ENCODE measurements at regions not wholly inside any gene's neighbourhood (a gene's known extent, or its start where the extent isn't known, plus 50 kb on each side); places are given as distances from the start of the nearest gene placed in this dataset.
"Not testable (repeated sequence)": the region's sequence is repeated elsewhere in the genome, so short reads cannot be mapped to it uniquely, and the experiment has no call there.

DNA sequence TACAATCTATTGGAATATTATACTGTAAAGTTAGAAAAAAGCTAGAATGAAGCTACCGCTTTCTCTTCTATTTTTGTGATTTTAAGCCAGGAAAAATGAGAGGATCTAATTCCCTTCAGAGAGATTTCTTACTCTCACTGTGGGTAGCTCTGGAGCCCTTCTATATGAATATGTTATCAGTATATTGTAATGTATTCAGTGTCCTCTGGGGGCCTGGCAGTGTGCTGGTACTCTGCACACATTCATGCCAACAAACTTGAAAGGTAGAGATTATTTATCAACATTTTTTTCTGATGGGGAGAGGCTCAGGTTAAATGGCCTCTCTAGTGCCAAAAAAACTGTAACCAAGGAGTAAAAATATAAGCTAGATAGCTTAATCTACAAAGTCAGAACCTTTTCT is 292.8 kb downstream of the TTC6 start:
- Mint-ChIP-seq H3K4me3 (no peak overlapping the region), H3K9me3 (peaks cover 2% of the 10 kb centered on the region), H3K36me3 (no peaks in the 10 kb centered on the region), H3K27ac (no peak overlapping the region), H3K4me1 (no peaks in the 10 kb centered on the region), H3K27me3 (peaks cover 9% of the 10 kb centered on the region)
- DNase-seq (no peak), ATAC-seq (ENCODE audit: low read depth) (no peak)
- POLR2A ChIA-PET, result no interaction called here

DNA sequence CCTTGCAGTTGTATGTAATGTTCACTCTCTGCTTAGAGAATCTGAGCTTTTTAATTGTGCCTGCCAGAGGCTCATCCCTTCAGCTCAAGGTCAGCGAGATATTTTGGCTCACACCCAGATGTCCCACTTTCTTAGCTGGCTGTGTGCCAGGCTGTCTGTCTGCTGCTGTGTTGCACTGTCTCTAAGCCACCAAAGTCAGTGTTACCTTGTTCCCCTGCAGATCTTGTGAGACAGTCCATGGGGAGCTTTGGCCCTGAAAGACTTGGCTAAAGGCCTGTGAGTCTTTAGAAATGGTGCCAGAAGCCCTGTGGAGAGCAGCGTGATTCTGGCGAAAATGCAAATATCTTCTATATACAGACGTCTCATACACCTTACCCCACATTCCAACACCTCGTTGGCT is 293.7 kb downstream of the TTC6 start:
- H3K4me1 Mint-ChIP-seq, result no peaks in the 10 kb centered on the region
- DNase-seq, result no peak
- POLR2A ChIA-PET, result no interaction called here
- peaks cover 2% of the 10 kb centered on the region for H3K9me3 Mint-ChIP-seq
- no peak for ATAC-seq (ENCODE audit: low read depth)
- peaks cover 9% of the 10 kb centered on the region for H3K27me3 Mint-ChIP-seq
- no peak overlapping the region for H3K4me3 Mint-ChIP-seq
- H3K36me3 Mint-ChIP-seq, result no peaks in the 10 kb centered on the region
- H3K27ac Mint-ChIP-seq, result no peak overlapping the region

DNA sequence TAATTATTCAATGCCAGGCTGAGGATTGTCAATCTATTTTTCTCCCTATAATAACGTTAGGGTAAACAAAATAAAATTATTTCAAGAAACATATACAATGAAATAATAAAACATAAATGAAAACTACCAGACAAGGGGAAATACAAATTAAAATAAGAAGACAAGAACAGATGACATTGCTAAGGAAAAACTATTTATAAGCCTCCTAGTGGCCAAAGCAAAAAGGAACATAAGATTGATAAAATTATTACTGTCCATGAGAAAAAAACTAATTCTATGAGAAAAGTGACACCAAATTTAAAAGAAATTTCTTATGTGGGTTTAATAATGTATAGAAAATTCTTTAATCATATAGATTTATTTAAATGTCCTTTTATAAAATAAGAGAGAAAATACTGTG is 294.7 kb downstream of the TTC6 start:
- Mint-ChIP-seq H3K27me3 (peaks cover 9% of the 10 kb centered on the region), H3K9me3 (no peaks in the 10 kb centered on the region), H3K4me3 (no peak overlapping the region), H3K36me3 (no peaks in the 10 kb centered on the region), H3K4me1 (no peaks in the 10 kb centered on the region), H3K27ac (no peak overlapping the region)
- ATAC-seq (ENCODE audit: low read depth) (no peak), DNase-seq (no peak)
- POLR2A ChIA-PET, result no interaction called here

DNA sequence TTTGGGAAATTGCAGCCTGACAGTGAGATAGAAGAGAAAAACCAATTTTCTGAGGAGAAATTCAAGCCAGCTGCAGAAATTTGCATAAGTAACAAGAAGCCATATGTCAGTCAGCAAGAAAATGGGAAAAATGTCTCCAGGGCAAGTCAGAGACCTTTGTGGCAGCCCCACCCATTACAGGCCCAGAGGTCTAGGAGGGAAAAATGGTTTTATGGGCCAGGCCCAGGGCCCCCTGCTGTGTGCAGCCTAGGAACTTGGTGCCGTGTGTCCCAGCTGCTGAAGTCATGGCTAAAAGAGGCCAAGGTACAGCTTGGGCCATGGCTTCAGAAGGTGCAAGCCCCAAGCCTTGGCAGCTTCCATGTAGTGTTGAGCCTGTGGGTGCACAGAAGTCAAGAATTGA is 296.1 kb downstream of the TTC6 start:
- H3K4me1 Mint-ChIP-seq; H3K4me3 Mint-ChIP-seq; H3K27ac Mint-ChIP-seq; H3K36me3 Mint-ChIP-seq; POLR2A ChIA-PET; ATAC-seq (ENCODE audit: low read depth); H3K9me3 Mint-ChIP-seq; DNase-seq: not testable (repeated sequence)
- H3K27me3 Mint-ChIP-seq, result peaks cover 16% of the 10 kb centered on the region

DNA sequence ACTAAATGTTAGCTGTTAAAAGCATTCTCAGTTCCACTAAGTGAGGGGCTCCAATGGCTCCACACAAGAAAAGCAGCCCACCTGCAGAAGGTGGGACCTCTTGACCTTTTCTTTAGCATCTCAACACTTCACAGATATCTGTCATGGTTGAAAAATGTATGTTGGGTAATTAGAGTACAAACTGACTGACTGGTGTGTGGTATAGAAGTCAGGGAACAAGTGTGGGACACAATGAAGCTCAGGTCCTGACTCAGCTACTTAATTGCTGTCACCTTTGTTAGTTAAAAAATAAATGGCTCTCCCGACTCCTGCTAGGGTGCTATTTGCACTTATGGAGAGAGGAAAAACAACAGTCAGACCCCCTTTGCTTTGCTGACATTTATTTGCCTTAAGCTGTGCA is 299.0 kb downstream of the TTC6 start:
- no peak overlapping the region for H3K27ac Mint-ChIP-seq
- no peak for DNase-seq
- ATAC-seq (ENCODE audit: low read depth), result no peak
- H3K36me3 Mint-ChIP-seq, result no peaks in the 10 kb centered on the region
- H3K4me1 Mint-ChIP-seq, result no peaks in the 10 kb centered on the region
- POLR2A ChIA-PET, result no interaction called here
- peaks cover 9% of the 10 kb centered on the region for H3K27me3 Mint-ChIP-seq
- H3K4me3 Mint-ChIP-seq, result no peak overlapping the region
- H3K9me3 Mint-ChIP-seq, result no peaks in the 10 kb centered on the region

DNA sequence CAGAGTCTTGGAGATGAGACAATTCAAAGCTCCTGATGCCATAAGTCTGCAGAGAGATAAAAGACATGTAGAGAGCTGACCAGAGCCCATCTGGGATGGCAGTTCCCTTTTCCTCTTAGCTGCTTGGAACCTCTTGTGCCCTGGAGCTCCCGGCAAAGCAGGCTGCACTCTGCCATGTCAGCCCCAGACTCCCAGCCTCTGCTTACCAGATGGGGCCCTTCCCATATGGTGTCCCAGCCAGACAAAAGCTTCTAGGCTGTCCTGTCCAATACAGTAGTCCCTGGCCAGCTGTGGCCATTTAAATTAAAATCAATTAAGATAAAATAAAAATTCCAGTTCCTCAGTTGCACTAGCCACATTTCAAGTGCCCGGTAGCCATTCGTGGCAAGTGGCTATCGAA is 303.9 kb downstream of the TTC6 start:
- Mint-ChIP-seq H3K9me3 (no peaks in the 10 kb centered on the region), H3K4me3 (no peak overlapping the region), H3K36me3 (no peaks in the 10 kb centered on the region), H3K27me3 (peaks cover 17% of the 10 kb centered on the region), H3K27ac (no peak overlapping the region), H3K4me1 (peaks cover 2% of the 10 kb centered on the region)
- POLR2A ChIA-PET, result no interaction called here
- DNase-seq (no peak), ATAC-seq (ENCODE audit: low read depth) (no peak)

DNA sequence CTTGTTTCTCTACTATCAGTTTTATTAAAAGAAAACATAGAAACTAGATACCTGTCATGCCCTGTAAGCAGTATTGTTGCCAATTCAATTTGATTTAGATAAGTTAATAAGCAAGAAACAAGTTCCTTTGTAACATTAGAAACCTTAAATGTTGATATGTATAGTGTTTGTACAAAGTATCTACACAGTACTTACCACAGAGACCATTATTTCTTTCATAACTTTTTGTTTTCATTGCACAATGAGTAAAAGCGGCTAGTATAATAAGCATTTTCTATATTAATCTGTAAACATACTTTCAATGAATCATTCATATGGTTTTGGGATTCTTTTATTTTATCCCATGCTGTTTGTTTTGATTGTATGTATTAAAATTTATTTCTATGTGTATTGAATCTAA is 305.1 kb downstream of the TTC6 start:
- Mint-ChIP-seq H3K36me3 (no peaks in the 10 kb centered on the region), H3K4me3 (no peak overlapping the region), H3K9me3 (no peaks in the 10 kb centered on the region), H3K4me1 (peaks cover 2% of the 10 kb centered on the region), H3K27me3 (peaks cover 17% of the 10 kb centered on the region), H3K27ac (no peak overlapping the region)
- no peak for ATAC-seq (ENCODE audit: low read depth)
- no peak for DNase-seq
- POLR2A ChIA-PET, result no interaction called here

DNA sequence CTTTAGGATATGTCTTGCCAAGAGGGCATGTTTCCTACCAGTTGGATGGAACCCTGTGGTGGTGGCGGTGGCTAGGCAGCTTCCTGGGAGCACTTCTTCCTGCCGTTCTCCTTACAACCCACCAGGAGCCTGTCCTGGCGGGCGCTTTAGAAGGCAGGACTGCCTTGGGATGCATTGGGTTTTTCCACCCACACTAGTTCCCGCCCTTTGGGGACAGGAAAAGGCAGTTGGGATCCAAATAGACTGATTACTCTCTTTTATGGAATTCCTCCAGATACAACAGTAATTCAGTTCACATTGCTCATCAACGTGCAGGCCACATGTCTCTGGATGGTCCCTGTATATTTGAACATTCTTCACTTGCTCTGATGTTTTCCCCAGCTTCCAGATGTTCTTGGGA is 305.7 kb upstream of the SSTR1 start:
- Mint-ChIP-seq H3K9me3 (no peaks in the 10 kb centered on the region), H3K27ac (no peak overlapping the region), H3K4me1 (peaks cover 2% of the 10 kb centered on the region), H3K27me3 (peaks cover 10% of the 10 kb centered on the region), H3K4me3 (no peak overlapping the region), H3K36me3 (no peaks in the 10 kb centered on the region)
- DNase-seq, result no peak
- no peak for ATAC-seq (ENCODE audit: low read depth)
- POLR2A ChIA-PET, result no interaction called here

DNA sequence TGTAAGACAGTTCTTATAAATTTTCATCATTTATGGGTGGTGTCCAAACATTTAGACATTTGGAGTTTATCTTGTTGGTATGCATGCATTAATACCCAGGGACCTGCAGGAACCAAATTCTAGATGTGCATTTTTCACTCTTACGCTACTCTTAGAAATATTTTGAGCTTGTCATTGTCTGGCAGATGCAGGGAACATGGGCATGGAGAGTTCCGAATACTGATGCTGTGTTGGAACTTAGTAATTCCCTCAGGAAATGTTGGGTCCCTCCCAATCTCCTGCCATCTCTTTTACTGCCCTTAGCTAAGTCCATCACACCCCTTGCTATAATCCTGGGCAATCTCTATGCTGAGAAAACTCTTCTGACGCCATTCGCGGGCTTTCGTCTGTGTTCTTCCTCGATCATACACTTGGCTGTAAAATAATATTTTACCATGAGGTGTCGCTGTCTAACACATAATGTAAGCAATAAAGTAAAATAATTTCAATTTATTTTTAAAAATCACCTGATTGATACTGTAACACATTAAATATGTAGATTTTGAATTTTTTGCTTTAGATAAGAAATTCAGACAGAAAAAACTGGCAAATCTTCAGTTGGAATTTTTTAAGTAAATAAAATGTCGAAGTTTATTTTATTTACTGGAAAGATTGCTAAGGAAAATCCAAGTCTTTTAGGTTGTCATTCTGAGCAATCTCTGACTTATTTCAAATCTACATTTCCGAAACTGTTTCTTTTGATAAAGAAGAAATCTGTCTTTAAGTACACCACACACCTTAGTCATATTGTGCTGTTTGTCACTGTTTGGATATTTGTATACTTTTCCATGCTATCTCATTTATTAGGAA is 304.1 kb upstream of the SSTR1 start:
- Mint-ChIP-seq H3K36me3 (no peaks in the 10 kb centered on the region), H3K4me1 (peaks cover 2% of the 10 kb centered on the region), H3K27ac (no peak overlapping the region), H3K9me3 (no peaks in the 10 kb centered on the region), H3K27me3 (peaks cover 10% of the 10 kb centered on the region), H3K4me3 (no peak overlapping the region)
- no peak for ATAC-seq (ENCODE audit: low read depth)
- POLR2A ChIA-PET, result no interaction called here
- no peak for DNase-seq

DNA sequence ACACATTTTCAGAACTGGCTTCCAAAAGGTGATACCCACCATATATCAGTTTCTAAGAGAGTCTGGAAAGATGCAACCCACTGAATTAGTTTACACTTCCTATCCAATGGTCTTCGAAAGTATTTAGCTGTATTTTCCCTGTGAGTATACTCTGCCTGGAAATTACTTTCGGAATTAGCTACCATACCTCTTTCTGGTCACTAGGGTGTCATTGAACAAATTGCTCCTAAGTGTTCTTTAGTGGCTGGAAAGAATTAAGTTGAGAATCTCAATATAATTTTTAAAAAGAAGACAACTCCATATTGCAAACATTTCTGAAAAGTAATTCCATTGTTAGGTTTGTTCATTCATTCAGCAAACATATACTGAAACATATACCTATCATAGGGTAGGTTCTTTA is 283.1 kb upstream of the SSTR1 start:
- Mint-ChIP-seq H3K4me3 (no peak overlapping the region), H3K27ac (no peak overlapping the region), H3K27me3 (no peaks in the 10 kb centered on the region), H3K9me3 (no peaks in the 10 kb centered on the region), H3K4me1 (no peaks in the 10 kb centered on the region), H3K36me3 (no peaks in the 10 kb centered on the region)
- POLR2A ChIA-PET, result no interaction called here
- ATAC-seq (ENCODE audit: low read depth) (no peak), DNase-seq (no peak)

DNA sequence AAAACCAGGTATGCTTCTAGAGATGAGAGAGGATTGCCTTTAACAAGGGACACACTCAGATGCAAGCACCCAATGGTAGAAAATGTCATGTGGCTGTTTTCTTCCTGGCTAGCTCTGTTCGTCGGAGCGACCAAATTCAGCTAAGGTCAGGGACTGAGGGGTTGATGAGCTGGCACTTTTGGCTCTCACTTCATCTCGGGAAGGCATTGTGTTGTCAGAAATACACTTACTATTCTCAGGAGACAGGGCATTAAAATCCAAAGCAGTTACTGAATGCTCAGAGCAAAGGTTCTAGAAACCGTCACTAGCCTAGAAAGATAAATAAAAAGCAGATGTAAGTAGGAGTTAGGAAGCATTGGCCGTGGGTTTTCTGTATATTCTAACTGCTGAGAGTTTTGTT is 275.7 kb upstream of the SSTR1 start:
- Mint-ChIP-seq H3K36me3 (no peaks in the 10 kb centered on the region), H3K9me3 (no peaks in the 10 kb centered on the region)

DNA sequence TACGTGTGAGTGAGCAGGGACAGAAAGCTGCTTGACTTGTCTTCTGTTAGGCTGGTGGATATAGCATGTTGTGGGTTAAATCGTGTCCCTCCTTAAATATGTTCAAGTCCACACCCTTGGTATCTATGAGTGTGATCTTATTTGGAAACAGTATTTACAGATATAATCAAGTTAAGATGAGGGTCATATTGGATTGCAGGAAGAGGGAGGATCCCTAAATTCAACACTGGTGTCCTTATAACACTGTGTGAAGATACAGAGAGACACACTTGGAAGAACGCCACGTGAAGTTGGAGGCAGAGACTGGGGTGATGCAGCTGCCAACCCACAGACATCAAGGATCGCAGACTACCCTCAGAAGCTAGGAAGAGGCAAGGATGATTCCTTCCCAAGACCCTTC is 275.2 kb upstream of the SSTR1 start:
- H3K27ac Mint-ChIP-seq, result no peak overlapping the region
- POLR2A ChIA-PET, result no interaction called here
- H3K4me1 Mint-ChIP-seq, result no peaks in the 10 kb centered on the region
- H3K36me3 Mint-ChIP-seq, result no peaks in the 10 kb centered on the region
- H3K4me3 Mint-ChIP-seq, result no peak overlapping the region
- no peaks in the 10 kb centered on the region for H3K9me3 Mint-ChIP-seq
- no peak for ATAC-seq (ENCODE audit: low read depth)
- no peak for DNase-seq
- peaks cover 5% of the 10 kb centered on the region for H3K27me3 Mint-ChIP-seq

More for the DNA sequence above, 275.7 kb upstream of the SSTR1 start:
- no peak for DNase-seq
- Mint-ChIP-seq H3K27me3 (peaks cover 5% of the 10 kb centered on the region), H3K27ac (no peak overlapping the region), H3K4me1 (no peaks in the 10 kb centered on the region), H3K4me3 (no peak overlapping the region)
- POLR2A ChIA-PET, result no interaction called here
- ATAC-seq (ENCODE audit: low read depth), result no peak

DNA sequence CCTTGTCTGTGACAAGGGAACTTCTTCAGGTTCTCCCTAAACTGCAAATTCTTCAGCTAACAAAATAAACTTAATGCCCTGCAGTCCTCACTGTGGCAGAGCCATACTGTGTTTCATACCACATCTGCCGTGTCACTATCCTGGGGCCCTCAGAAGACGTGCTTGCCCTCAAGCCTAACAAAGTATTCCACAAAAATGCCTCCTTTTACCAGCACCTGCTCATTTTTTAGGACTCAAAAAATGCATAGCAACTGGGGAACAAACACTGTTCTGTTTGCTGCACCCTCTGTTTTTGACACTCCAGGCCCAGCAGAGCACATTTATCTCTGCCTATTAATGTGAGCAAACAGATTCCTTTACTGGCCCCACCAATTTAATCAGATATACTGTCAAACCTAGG is 270.7 kb upstream of the SSTR1 start:
- H3K36me3 Mint-ChIP-seq, result no peaks in the 10 kb centered on the region
- no peak overlapping the region for H3K27ac Mint-ChIP-seq
- no peaks in the 10 kb centered on the region for H3K9me3 Mint-ChIP-seq

DNA sequence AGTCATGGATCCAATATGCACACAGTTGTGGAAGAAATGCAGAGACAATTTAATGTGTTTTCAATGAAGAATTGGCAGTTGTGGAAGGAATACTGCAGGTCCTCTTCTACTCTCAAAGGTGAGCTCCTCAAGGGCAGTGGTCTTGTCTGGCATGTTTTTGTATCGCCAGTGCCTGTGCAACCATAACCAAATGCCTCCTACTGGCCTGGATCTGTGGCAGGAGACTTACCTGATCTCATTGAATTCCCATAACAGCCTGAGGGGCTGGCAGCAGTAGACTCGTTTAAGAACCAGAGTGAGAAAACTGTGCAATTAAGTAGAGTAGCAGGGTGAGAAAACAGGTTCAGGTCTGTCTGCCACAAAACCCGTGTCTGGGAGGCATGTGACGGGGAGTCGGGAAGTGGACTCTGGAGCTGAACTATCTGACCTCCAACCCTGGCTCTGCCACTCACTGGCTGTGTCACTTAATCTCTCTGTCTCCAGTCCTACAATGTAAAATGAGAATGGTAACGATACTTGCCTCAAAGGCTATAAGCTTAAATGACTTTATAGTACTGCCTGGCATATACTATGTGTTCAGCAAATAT is 268.2 kb upstream of the SSTR1 start:
- Mint-ChIP-seq H3K36me3 (no peaks in the 10 kb centered on the region), H3K4me1 (no peaks in the 10 kb centered on the region), H3K27me3 (peaks cover 2% of the 10 kb centered on the region), H3K9me3 (peaks cover 2% of the 10 kb centered on the region), H3K27ac (no peak overlapping the region), H3K4me3 (no peak overlapping the region)
- DNase-seq, result no peak
- no peak for ATAC-seq (ENCODE audit: low read depth)
- POLR2A ChIA-PET, result no interaction called here

More for the DNA sequence above, 270.7 kb upstream of the SSTR1 start:
- DNase-seq (no peak), ATAC-seq (ENCODE audit: low read depth) (no peak)
- no peaks in the 10 kb centered on the region for H3K4me1 Mint-ChIP-seq
- POLR2A ChIA-PET, result no interaction called here
- H3K4me3 Mint-ChIP-seq, result no peak overlapping the region
- peaks cover 4% of the 10 kb centered on the region for H3K27me3 Mint-ChIP-seq
